OCI-LY7 (cell line): ENCODE measurements at regions not wholly inside any gene's neighbourhood (a gene's known extent, or its start where the extent isn't known, plus 50 kb on each side); places are given as distances from the start of the nearest gene placed in this dataset.
A peak's percentile ranks its signal among the peaks of the same experiment; 100 is the strongest.

Experiments
- BruUV-seq: library from RNA; stranded (reverse); fragments of 400-500 nt; replicated peaks from 2 replicates; lab custom pipeline; 2021; lab: Mats Ljungman, UMichigan
- CTCF ChIA-PET: fragments of 300-600 bp; sonication (Branson Sonifier 250); formaldehyde crosslinking; loops from one replicate; lab custom pipeline; 2022; ENCODE audit warnings: antibody characterized with exemption; ENCODE audit not compliant: unreplicated experiment; lab: Charles Lee
- POLR2A ChIA-PET: fragments of 300-600 bp; sonication (Branson Sonifier 250); formaldehyde crosslinking; loops from one replicate; lab custom pipeline; 2022; ENCODE audit warnings: antibody characterized with exemption; lab: Charles Lee
- DNase-seq: peaks from one replicate; pipeline ENCODE4 v3.0.0-alpha.2; 2015; ENCODE audit warnings: low spot score
- H2AFZ ChIP-seq: fragments of 200-600 bp; sonication (generic), shearing (Covaris generic); 2 replicates; pipeline ENCODE4 v1.6.1; 2014; ENCODE audit warnings: mild to moderate bottlenecking, antibody characterized with exemption, low read length, moderate library complexity
- H3K27ac ChIP-seq: fragments of 200-600 bp; sonication (generic); 2 replicates; pipeline ENCODE4 v1.5.1; 2014; ENCODE audit warnings: mixed run types, low read depth, mild to moderate bottlenecking, moderate library complexity, low read length, inconsistent platforms; ENCODE audit not compliant: poor library complexity, severe bottlenecking
- H3K36me3 ChIP-seq: fragments of 200-600 bp; sonication (generic); 2 replicates; pipeline ENCODE4 v1.6.1; 2014; ENCODE audit warnings: mild to moderate bottlenecking, antibody characterized with exemption, low read length, moderate library complexity, mixed read lengths; ENCODE audit not compliant: insufficient read depth
- H3K4me1 ChIP-seq: fragments of 200-600 bp; sonication (generic); 2 replicates; pipeline ENCODE4 v1.5.1; 2014; ENCODE audit warnings: mild to moderate bottlenecking, low read length; ENCODE audit not compliant: insufficient read depth, poor library complexity, severe bottlenecking
- H3K4me2 ChIP-seq: fragments of 200-600 bp; sonication (generic); 2 replicates; pipeline ENCODE4 v1.6.1; 2014; ENCODE audit warnings: mild to moderate bottlenecking, low read length
- H3K4me3 ChIP-seq: fragments of 200-600 bp; sonication (generic); 2 replicates; pipeline ENCODE4 v1.5.1; 2014; ENCODE audit warnings: mild to moderate bottlenecking, low read depth, low read length; ENCODE audit not compliant: poor library complexity, severe bottlenecking
- H3K79me2 ChIP-seq: fragments of 200-600 bp; sonication (generic); 2 replicates; pipeline ENCODE4 v1.6.1; 2016; ENCODE audit warnings: low read depth, mild to moderate bottlenecking, low read length, moderate library complexity, mixed read lengths; ENCODE audit not compliant: insufficient read depth
- H3K9me2 ChIP-seq: fragments of 200-600 bp; sonication (generic); 2 replicates; pipeline ENCODE4 v1.6.1; 2016; ENCODE audit warnings: mild to moderate bottlenecking, low read length, mixed read lengths; ENCODE audit not compliant: insufficient read depth
- H3K9me3 ChIP-seq: fragments of 200-600 bp; sonication (generic); 2 replicates; pipeline ENCODE4 v1.6.1; 2014; ENCODE audit warnings: mild to moderate bottlenecking, mixed run types, low read length, mixed read lengths
- H4K20me1 ChIP-seq: fragments of 200-600 bp; sonication (generic); 2 replicates; pipeline ENCODE4 v1.6.1; 2014; ENCODE audit warnings: mild to moderate bottlenecking, antibody characterized with exemption, low read length, moderate library complexity, mixed read lengths; ENCODE audit not compliant: insufficient read depth
- CTCF ChIP-seq: fragments of 200-600 bp; sonication (generic); conservative IDR thresholded peaks from 2 replicates; pipeline ENCODE4 v1.5.1; 2014; ENCODE audit warnings: mild to moderate bottlenecking, antibody characterized with exemption, low read length, moderate library complexity, mixed read lengths
- EZH2phosphoT487 ChIP-seq: fragments of 200-600 bp; sonication (generic); IDR thresholded peaks from 2 replicates; pipeline ENCODE4 v1.6.1; 2018; ENCODE audit warnings: low read depth, borderline replicate concordance, mild to moderate bottlenecking, mixed run types, antibody characterized with exemption, low read length, moderate library complexity, mixed read lengths
- intact Hi-C: fragments of 100-400 bp; cut with micrococcal nuclease; formaldehyde crosslinking; loops from one replicate; pipeline ENCODE4 v1.10.0; 2022; ENCODE audit not compliant: unreplicated experiment

DNA sequence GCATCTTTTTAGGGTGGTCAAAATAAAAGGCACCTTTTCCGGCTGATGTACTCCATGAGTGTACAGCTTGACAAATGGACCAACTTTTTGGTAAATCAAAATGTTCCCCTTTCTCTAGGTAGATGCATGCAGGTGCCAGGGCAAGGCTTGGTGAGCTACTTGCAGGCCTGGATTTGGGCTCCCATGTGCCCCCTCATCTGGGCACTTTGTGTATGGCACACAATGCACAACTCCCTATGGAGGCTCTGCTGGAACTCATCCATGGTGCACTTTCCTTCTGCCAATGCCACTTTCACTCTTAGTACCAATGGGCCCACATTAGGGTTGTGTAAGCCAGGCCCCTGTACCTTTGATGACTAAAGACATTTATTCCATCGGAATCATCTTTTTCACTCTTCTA, 300.8 kb downstream of the SDHAF3 start:
- Histone ChIP-seq H3K9me3 (no peaks in the 10 kb centered on the region), H3K9me2 (no peaks in the 10 kb centered on the region), H3K36me3 (no peaks in the 10 kb centered on the region), H3K4me2 (no peak overlapping the region), H2AFZ (no peak overlapping the region), H3K4me3 (no peak overlapping the region), H3K27ac (no peak overlapping the region), H3K79me2 (no peaks in the 10 kb centered on the region), H3K4me1 (no peaks in the 10 kb centered on the region), H4K20me1 (no peaks in the 10 kb centered on the region)
- POLR2A ChIA-PET = no interaction called here
- intact Hi-C loops = no loop called here
- TF ChIP-seq EZH2phosphoT487 (no peak), CTCF (0 out of 2 replicates have a peak, but pooled peaks have one; percentile 29)
- peak; percentile 3 for DNase-seq
- no TSS peak for BruUV-seq
- CTCF ChIA-PET = no interaction called here

DNA sequence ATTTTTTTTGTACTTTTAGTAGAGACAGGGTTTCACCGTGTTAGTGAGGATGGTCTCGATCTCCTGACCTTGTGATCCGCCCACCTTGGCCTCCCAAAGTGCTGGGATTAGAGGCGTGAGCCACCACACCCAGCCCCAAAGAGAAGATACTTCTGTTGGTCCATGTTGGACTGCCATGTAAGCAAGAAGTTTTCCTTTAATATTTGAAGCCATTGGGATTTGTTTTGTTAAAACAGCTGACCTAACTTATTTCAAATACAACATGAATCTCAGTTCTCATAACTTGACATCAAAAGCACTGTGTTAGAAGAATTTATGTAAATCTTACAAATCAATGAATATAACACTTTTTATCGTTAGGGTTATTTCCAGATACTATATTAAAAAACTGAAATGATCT, 302.4 kb downstream of the SDHAF3 start:
- intact Hi-C loops = no loop called here
- TF ChIP-seq EZH2phosphoT487 (no peak), CTCF (no peak)

DNA sequence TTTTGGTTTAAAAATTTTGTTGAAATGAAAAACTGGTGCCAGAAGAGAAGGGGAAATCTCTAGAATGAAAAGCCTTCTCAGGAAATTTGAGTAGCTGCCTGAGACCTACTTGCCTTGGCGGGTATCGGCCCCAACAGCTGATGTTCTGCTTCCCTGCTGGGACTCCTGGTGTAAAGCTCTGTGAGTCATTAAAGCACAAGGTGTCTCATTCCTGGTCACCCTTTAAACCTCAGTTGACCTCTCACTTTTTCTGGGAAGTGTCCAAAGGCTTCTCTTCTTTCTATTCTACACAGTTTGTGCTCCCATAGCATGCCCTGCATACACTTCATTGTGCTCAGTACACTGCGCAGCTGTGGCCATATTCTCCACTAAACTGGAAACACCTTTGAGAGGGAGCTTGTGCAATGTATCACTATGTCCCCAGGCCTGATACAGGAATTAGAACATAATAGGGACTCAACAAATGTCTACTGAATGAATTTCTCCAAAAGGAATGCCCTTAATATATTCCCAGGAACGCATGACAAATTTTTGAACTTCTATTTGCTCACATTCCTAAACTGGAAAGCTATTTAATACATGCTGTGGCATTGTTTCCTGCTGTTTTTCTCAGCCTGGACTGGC, 303.9 kb downstream of the SDHAF3 start:
- intact Hi-C loops = no loop called here
- Histone ChIP-seq H3K9me3 (no peaks in the 10 kb centered on the region), H3K36me3 (no peaks in the 10 kb centered on the region), H3K27ac (no peak overlapping the region), H4K20me1 (no peaks in the 10 kb centered on the region), H2AFZ (no peak overlapping the region), H3K79me2 (no peaks in the 10 kb centered on the region), H3K9me2 (no peaks in the 10 kb centered on the region), H3K4me3 (no peak overlapping the region), H3K4me2 (no peak overlapping the region), H3K4me1 (no peaks in the 10 kb centered on the region)
- TF ChIP-seq CTCF (no peak), EZH2phosphoT487 (no peak)
- ChIA-PET CTCF (no interaction called here), POLR2A (interaction anchor here (0.6 to 0.9 kb wide), 4 partner anchors 16 to 415 kb away, joined by 3 to 4 read pairs (median 4); no protein-coding TSS in a partner anchor)
- no peak for DNase-seq
- no TSS peak for BruUV-seq

More for the DNA sequence above, 302.4 kb downstream of the SDHAF3 start:
- H3K27ac ChIP-seq = no peak overlapping the region
- no peaks in the 10 kb centered on the region for H3K9me3 ChIP-seq
- H2AFZ ChIP-seq = no peak overlapping the region
- ChIA-PET POLR2A (interaction anchor here (0.6 kb wide), 2 partner anchors 78 to 91 kb away, joined by 3 to 4 read pairs; no protein-coding TSS in a partner anchor), CTCF (no interaction called here)
- no TSS peak for BruUV-seq
- H3K4me2 ChIP-seq = no peak overlapping the region
- no peaks in the 10 kb centered on the region for H3K4me1 ChIP-seq
- no peaks in the 10 kb centered on the region for H3K79me2 ChIP-seq
- DNase-seq = no peak
- H3K4me3 ChIP-seq = no peak overlapping the region
- H3K9me2 ChIP-seq = no peaks in the 10 kb centered on the region
- H4K20me1 ChIP-seq = no peaks in the 10 kb centered on the region
- no peaks in the 10 kb centered on the region for H3K36me3 ChIP-seq
